HEK293 (cell line): ENCODE measurements at regions not wholly inside any gene's neighbourhood (a gene's known extent, or its start where the extent isn't known, plus 50 kb on each side); places are given as distances from the start of the nearest gene placed in this dataset.

Experiments used
- CTCF ChIA-PET: fragments of 350-600 bp; formaldehyde crosslinking; extraction: SDS; loops from one replicate; lab custom pipeline; 2021; ENCODE audit warnings: antibody characterized with exemption; lab: Yijun Ruan, JAX
- POLR2A ChIA-PET: fragments of 300-600 bp; formaldehyde crosslinking; extraction: SDS; loops from one replicate; lab custom pipeline; 2020; ENCODE audit warnings: antibody characterized with exemption, inconsistent platforms; lab: Yijun Ruan, JAX
- H3K27ac ChIP-seq: fragments of 200-500 bp; sonication (Bioruptor generic); 2 replicates; pipeline ENCODE4 v1.5.1; 2014; ENCODE audit warnings: low read depth, low read length, control low read depth, inconsistent platforms; ENCODE audit errors: extremely low read depth
- H3K36me3 ChIP-seq, 2 experiments: fragments of 200-500 bp in 1 of 2; sonication (Bioruptor generic) in 1 of 2; 1 replicate in 1 of 2; 2 replicates in 1 of 2; pipeline ENCODE4 v1.5.1; 2014 to 2017; ENCODE audit warnings: inconsistent platforms in 2 of 2, low read length in 2 of 2; ENCODE audit not compliant: control insufficient read depth in 2 of 2, insufficient read depth in 1 of 2
- H3K4me1 ChIP-seq: fragments of 200-500 bp; sonication (Bioruptor generic); 2 replicates; pipeline ENCODE4 v1.5.1; 2014; ENCODE audit warnings: mild to moderate bottlenecking, low read length, inconsistent platforms; ENCODE audit not compliant: control insufficient read depth, insufficient read depth
- H3K4me3 ChIP-seq: 2 replicates; pipeline ENCODE4 v1.5.1; 2011; ENCODE audit warnings: low read depth, mild to moderate bottlenecking, control low read depth, low read length, moderate library complexity
- H3K9me3 ChIP-seq: fragments of 200-500 bp; sonication (Bioruptor generic); 2 replicates; pipeline ENCODE4 v1.5.1; 2014; ENCODE audit warnings: low read depth, low read length, inconsistent platforms; ENCODE audit not compliant: control insufficient read depth, insufficient read depth
- EGR2 ChIP-seq: fragments of 450-650 bp; formaldehyde crosslinking; IDR thresholded peaks from 2 replicates; pipeline ENCODE4 v1.5.1; 2016; ENCODE audit warnings: low read depth, missing biosample characterization, missing genetic modification characterization
- HIC1 ChIP-seq: fragments of 450-650 bp; formaldehyde crosslinking; IDR thresholded peaks from 2 replicates; pipeline ENCODE4 v1.5.1; 2016; ENCODE audit warnings: missing biosample characterization, missing genetic modification characterization
- IKZF3 ChIP-seq: fragments of 450-650 bp; IDR thresholded peaks from 2 replicates; pipeline ENCODE4 v1.5.0; 2018; ENCODE audit warnings: missing biosample characterization, mild to moderate bottlenecking, missing genetic modification characterization, moderate library complexity
- INSM2 ChIP-seq: fragments of 450-650 bp; formaldehyde crosslinking; IDR thresholded peaks from 2 replicates; pipeline ENCODE4 v1.5.1; 2016; ENCODE audit warnings: missing biosample characterization, missing genetic modification characterization
- MEIS1 ChIP-seq: sonication (generic); formaldehyde crosslinking; IDR thresholded peaks from 2 replicates; pipeline ENCODE4 v1.8.1; 2022; ENCODE audit warnings: missing genetic modification reagents, mild to moderate bottlenecking, borderline replicate concordance
- SP7 ChIP-seq: fragments of 450-650 bp; formaldehyde crosslinking; IDR thresholded peaks from 2 replicates; pipeline ENCODE4 v1.5.1; 2016; ENCODE audit warnings: missing biosample characterization, missing genetic modification characterization
- WT1 ChIP-seq: fragments of 450-650 bp; formaldehyde crosslinking; IDR thresholded peaks from 2 replicates; pipeline ENCODE4 v1.5.1; 2016; ENCODE audit warnings: missing biosample characterization, missing genetic modification characterization
- YY2 ChIP-seq: fragments of 450-650 bp; formaldehyde crosslinking; IDR thresholded peaks from 2 replicates; pipeline ENCODE4 v1.5.1; 2016; ENCODE audit warnings: missing biosample characterization, missing genetic modification characterization
- ZBTB21 ChIP-seq: fragments of 450-650 bp; formaldehyde crosslinking; IDR thresholded peaks from 2 replicates; pipeline ENCODE4 v1.5.1; 2017; ENCODE audit warnings: missing biosample characterization, missing genetic modification characterization
- ZFP3 ChIP-seq: fragments of 450-650 bp; formaldehyde crosslinking; IDR thresholded peaks from 2 replicates; pipeline ENCODE4 v1.5.1; 2016; ENCODE audit warnings: low read depth, missing biosample characterization, missing genetic modification characterization
- ZNF133 ChIP-seq: fragments of 450-650 bp; formaldehyde crosslinking; IDR thresholded peaks from 2 replicates; pipeline ENCODE4 v1.5.1; 2016; ENCODE audit warnings: missing biosample characterization, missing genetic modification characterization
- ZNF140 ChIP-seq: fragments of 450-650 bp; formaldehyde crosslinking; IDR thresholded peaks from 2 replicates; pipeline ENCODE4 v1.5.1; 2016; ENCODE audit warnings: missing biosample characterization, missing genetic modification characterization
- ZNF175 ChIP-seq: fragments of 450-650 bp; formaldehyde crosslinking; IDR thresholded peaks from 2 replicates; pipeline ENCODE4 v1.5.1; 2016; ENCODE audit warnings: missing biosample characterization, missing genetic modification characterization
- ZNF23 ChIP-seq: fragments of 450-650 bp; formaldehyde crosslinking; IDR thresholded peaks from 2 replicates; pipeline ENCODE4 v1.5.1; 2016; ENCODE audit warnings: missing biosample characterization, missing genetic modification characterization, borderline replicate concordance
- ZNF239 ChIP-seq: fragments of 450-650 bp; formaldehyde crosslinking; IDR thresholded peaks from 2 replicates; pipeline ENCODE4 v1.5.1; 2016; ENCODE audit warnings: missing biosample characterization, missing genetic modification characterization
- ZNF248 ChIP-seq: fragments of 450-650 bp; formaldehyde crosslinking; IDR thresholded peaks from 2 replicates; pipeline ENCODE4 v1.5.1; 2017; ENCODE audit warnings: missing biosample characterization, missing genetic modification characterization
- ZNF341 ChIP-seq: fragments of 450-650 bp; formaldehyde crosslinking; IDR thresholded peaks from 2 replicates; pipeline ENCODE4; 2016; ENCODE audit warnings: low read depth, missing biosample characterization, missing genetic modification characterization
- ZNF362 ChIP-seq: fragments of 450-650 bp; formaldehyde crosslinking; IDR thresholded peaks from 2 replicates; pipeline ENCODE4 v1.5.1; 2016; ENCODE audit warnings: missing biosample characterization, missing genetic modification characterization
- ZNF391 ChIP-seq: fragments of 450-650 bp; formaldehyde crosslinking; IDR thresholded peaks from 2 replicates; pipeline ENCODE4 v1.5.1; 2016; ENCODE audit warnings: low read depth, missing biosample characterization, missing genetic modification characterization, borderline replicate concordance
- ZNF398 ChIP-seq: fragments of 450-650 bp; formaldehyde crosslinking; IDR thresholded peaks from 2 replicates; pipeline ENCODE4 v1.5.1; 2017; ENCODE audit warnings: missing biosample characterization, missing genetic modification characterization
- ZNF416 ChIP-seq: fragments of 450-650 bp; formaldehyde crosslinking; IDR thresholded peaks from 2 replicates; pipeline ENCODE4 v1.5.1; 2016; ENCODE audit warnings: missing biosample characterization, missing genetic modification characterization
- ZNF433 ChIP-seq: fragments of 450-650 bp; formaldehyde crosslinking; IDR thresholded peaks from 2 replicates; pipeline ENCODE4 v1.5.1; 2016; ENCODE audit warnings: missing biosample characterization, missing genetic modification characterization, low read depth
- ZNF521 ChIP-seq: fragments of 450-650 bp; formaldehyde crosslinking; IDR thresholded peaks from 2 replicates; pipeline ENCODE4 v1.5.1; 2017; ENCODE audit warnings: missing biosample characterization, mild to moderate bottlenecking, missing genetic modification characterization
- ZNF544 ChIP-seq: fragments of 450-650 bp; formaldehyde crosslinking; IDR thresholded peaks from 2 replicates; pipeline ENCODE4 v1.5.0; 2017; ENCODE audit warnings: missing biosample characterization, missing genetic modification characterization
- ZNF677 ChIP-seq: fragments of 450-650 bp; IDR thresholded peaks from 2 replicates; pipeline ENCODE4 v1.5.0; 2018; ENCODE audit warnings: missing biosample characterization, mild to moderate bottlenecking, missing genetic modification characterization, moderate library complexity
- ZNF692 ChIP-seq: fragments of 450-650 bp; formaldehyde crosslinking; IDR thresholded peaks from 2 replicates; pipeline ENCODE4 v1.5.1; 2016; ENCODE audit warnings: missing biosample characterization, missing genetic modification characterization
- ZNF830 ChIP-seq: fragments of 450-650 bp; IDR thresholded peaks from 2 replicates; pipeline ENCODE4 v1.5.0; 2018; ENCODE audit warnings: missing biosample characterization, missing genetic modification characterization, low read depth, mild to moderate bottlenecking, moderate library complexity

- CTCF ChIA-PET: no interaction called here
- Histone ChIP-seq H3K36me3 (no peaks in the 10 kb centered on the region), H3K27ac (no peak overlapping the region), H3K4me3 (no peak overlapping the region), H3K4me1 (no peaks in the 10 kb centered on the region), H3K9me3 (no peaks in the 10 kb centered on the region)
- no peak for TF ChIP-seq ZNF362 (tag by site-specific recombination)
- POLR2A ChIA-PET: no interaction called here
Measured at GRCh38 chr5:163385271-163385670, 52.1 kb upstream of the CCNG1 start.

- POLR2A ChIA-PET: no interaction called here
Measured at GRCh38 chr5:163385824-163386223, 51.6 kb upstream of the CCNG1 start.

GRCh38 chr5:163386352-163386751 lies 51.0 kb upstream of the CCNG1 start:
- ChIA-PET CTCF (no interaction called here), POLR2A (no interaction called here)
- Histone ChIP-seq H3K4me3 (no peak overlapping the region), H3K4me1 (no peaks in the 10 kb centered on the region), H3K36me3 (no peaks in the 10 kb centered on the region), H3K27ac (no peak overlapping the region), H3K9me3 (no peaks in the 10 kb centered on the region)
- TF ChIP-seq ZNF433 (tag by site-specific recombination) (no peak), ZNF544 (no peak), ZNF239 (tag by site-specific recombination) (no peak), ZNF416 (tag by site-specific recombination) (no peak), ZNF391 (tag by site-specific recombination) (no peak), ZNF677 (tag by site-specific recombination) (no peak), ZNF692 (tag by site-specific recombination) (no peak), HIC1 (no peak), MEIS1 (CRISPR knock-in tag) (no peak), ZNF398 (no peak), ZBTB21 (tag by site-specific recombination) (no peak), ZFP3 (tag by site-specific recombination) (no peak), EGR2 (tag by site-specific recombination) (no peak), ZNF23 (tag by site-specific recombination) (no peak), ZNF248 (tag by site-specific recombination) (no peak), ZNF133 (tag by site-specific recombination) (no peak), ZNF140 (tag by site-specific recombination) (no peak)

More at GRCh38 chr5:163385824-163386223, 51.6 kb upstream of the CCNG1 start:
- Histone ChIP-seq H3K4me1 (no peaks in the 10 kb centered on the region), H3K9me3 (no peaks in the 10 kb centered on the region), H3K27ac (no peak overlapping the region), H3K36me3 (no peaks in the 10 kb centered on the region), H3K4me3 (no peak overlapping the region)
- no peak for TF ChIP-seq SP7 (tag by site-specific recombination)
- TF ChIP-seq ZNF175 (tag by site-specific recombination): no peak
- TF ChIP-seq MEIS1 (CRISPR knock-in tag): no peak
- TF ChIP-seq ZNF433 (tag by site-specific recombination): no peak
- TF ChIP-seq ZNF521 (tag by site-specific recombination): no peak
- TF ChIP-seq ZNF341: no peak
- no peak for TF ChIP-seq IKZF3 (tag by site-specific recombination)
- TF ChIP-seq INSM2 (tag by site-specific recombination): no peak
- no peak for TF ChIP-seq YY2 (tag by site-specific recombination)
- TF ChIP-seq ZBTB21 (tag by site-specific recombination): no peak
- TF ChIP-seq ZNF830 (tag by site-specific recombination): no peak
- TF ChIP-seq WT1: no peak
- CTCF ChIA-PET: no interaction called here
